Smooth muscle cell (in vitro differentiated cells): ENCODE measurements at regions not wholly inside any gene's neighbourhood (a gene's known extent, or its start where the extent isn't known, plus 50 kb on each side); places are given as distances from the start of the nearest gene placed in this dataset.
A peak's percentile ranks its signal among the peaks of the same experiment; 100 is the strongest.

Experiments used
- DNase-seq: peaks from one replicate; lab custom pipeline; 2025; ENCODE audit not compliant: unreplicated experiment; lab: John Stamatoyannopoulos, UW
- H2AFZ ChIP-seq: fragments of 200-600 bp; sonication (generic); 2 replicates; pipeline ENCODE4 v1.6.0; 2016; ENCODE audit warnings: antibody characterized with exemption, low read depth, mild to moderate bottlenecking
- H3F3A ChIP-seq: fragments of 200-600 bp; sonication (generic); 2 replicates; pipeline ENCODE4 v1.6.0; 2017; ENCODE audit warnings: antibody characterized with exemption, low read depth
- H3K27ac ChIP-seq: fragments of 200-600 bp; sonication (generic); 2 replicates; pipeline ENCODE4 v1.5.1; 2016; ENCODE audit warnings: low read depth, mild to moderate bottlenecking
- H3K27me3 ChIP-seq: fragments of 200-600 bp; sonication (generic); 2 replicates; pipeline ENCODE4 v1.6.1; 2016; ENCODE audit warnings: low read depth, mild to moderate bottlenecking
- H3K36me3 ChIP-seq: fragments of 200-600 bp; sonication (generic); 2 replicates; pipeline ENCODE4 v1.5.1; 2016; ENCODE audit warnings: low read depth
- H3K4me1 ChIP-seq: fragments of 200-600 bp; sonication (generic); 2 replicates; pipeline ENCODE4 v1.5.1; 2016; ENCODE audit warnings: low read depth
- H3K4me2 ChIP-seq: fragments of 200-600 bp; sonication (generic); 2 replicates; pipeline ENCODE4 v1.6.0; 2016; ENCODE audit warnings: mild to moderate bottlenecking
- H3K4me3 ChIP-seq: fragments of 200-600 bp; sonication (generic); 2 replicates; pipeline ENCODE4 v1.5.1; 2016; ENCODE audit warnings: mild to moderate bottlenecking
- H3K79me2 ChIP-seq: fragments of 200-600 bp; sonication (generic); 2 replicates; pipeline ENCODE4 v1.6.0; 2016; ENCODE audit warnings: low read depth, mild to moderate bottlenecking
- H3K9ac ChIP-seq: fragments of 200-600 bp; sonication (generic); 2 replicates; pipeline ENCODE4 v1.6.0; 2016; ENCODE audit warnings: low read depth
- H3K9me3 ChIP-seq: fragments of 200-600 bp; sonication (generic); replicated peaks from 2 replicates; pipeline ENCODE4 v1.5.1; 2016; ENCODE audit warnings: low read depth
- H4K20me1 ChIP-seq: fragments of 200-600 bp; sonication (generic); 2 replicates; pipeline ENCODE4 v1.6.0; 2016; ENCODE audit warnings: low read depth
- WGBS: methylation state at CpG from one replicate; pipeline ENCODE4 v1.1.7; 2016; ENCODE audit warnings: low lambda C conversion rate; 5-methylcytosine and 5-hydroxymethylcytosine counted together
- TF ChIP-seq, protein P1 (sequence below): fragments of 200-600 bp; sonication (generic); IDR thresholded peaks from 2 replicates; pipeline ENCODE4 v1.5.1; 2017; ENCODE audit warnings: borderline replicate concordance, mild to moderate bottlenecking, antibody characterized with exemption; ENCODE audit not compliant: insufficient read depth, poor library complexity, severe bottlenecking

GRCh38 chr13:76829572-76830327 lies 56.5 kb downstream of the KCTD12 start:
- H2AFZ ChIP-seq: peak overlapping the region; percentile 88
- 37% methylated on average over 9 of the region's 9 CpGs for WGBS
- no peaks in the 10 kb centered on the region for H3K4me1 ChIP-seq
- TF ChIP-seq, protein P1, sequence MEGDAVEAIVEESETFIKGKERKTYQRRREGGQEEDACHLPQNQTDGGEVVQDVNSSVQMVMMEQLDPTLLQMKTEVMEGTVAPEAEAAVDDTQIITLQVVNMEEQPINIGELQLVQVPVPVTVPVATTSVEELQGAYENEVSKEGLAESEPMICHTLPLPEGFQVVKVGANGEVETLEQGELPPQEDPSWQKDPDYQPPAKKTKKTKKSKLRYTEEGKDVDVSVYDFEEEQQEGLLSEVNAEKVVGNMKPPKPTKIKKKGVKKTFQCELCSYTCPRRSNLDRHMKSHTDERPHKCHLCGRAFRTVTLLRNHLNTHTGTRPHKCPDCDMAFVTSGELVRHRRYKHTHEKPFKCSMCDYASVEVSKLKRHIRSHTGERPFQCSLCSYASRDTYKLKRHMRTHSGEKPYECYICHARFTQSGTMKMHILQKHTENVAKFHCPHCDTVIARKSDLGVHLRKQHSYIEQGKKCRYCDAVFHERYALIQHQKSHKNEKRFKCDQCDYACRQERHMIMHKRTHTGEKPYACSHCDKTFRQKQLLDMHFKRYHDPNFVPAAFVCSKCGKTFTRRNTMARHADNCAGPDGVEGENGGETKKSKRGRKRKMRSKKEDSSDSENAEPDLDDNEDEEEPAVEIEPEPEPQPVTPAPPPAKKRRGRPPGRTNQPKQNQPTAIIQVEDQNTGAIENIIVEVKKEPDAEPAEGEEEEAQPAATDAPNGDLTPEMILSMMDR: no peak
- no peaks in the 10 kb centered on the region for H3K36me3 ChIP-seq
- H3K9me3 ChIP-seq: no peaks in the 10 kb centered on the region
- H3F3A ChIP-seq: no peaks in the 10 kb centered on the region
- no peak overlapping the region for H3K9ac ChIP-seq
- H3K4me2 ChIP-seq: peak overlapping the region; percentile 42
- H3K79me2 ChIP-seq: no peaks in the 10 kb centered on the region
- no peak overlapping the region for H3K27ac ChIP-seq
- H3K4me3 ChIP-seq: no peak overlapping the region
- no peaks in the 10 kb centered on the region for H4K20me1 ChIP-seq
- no peak for DNase-seq
- H3K27me3 ChIP-seq: no peaks in the 10 kb centered on the region

- Histone ChIP-seq H3K27ac (no peak overlapping the region), H3K79me2 (no peaks in the 10 kb centered on the region), H3K9ac (no peak overlapping the region), H3K4me3 (no peak overlapping the region), H3K4me1 (no peaks in the 10 kb centered on the region), H4K20me1 (no peaks in the 10 kb centered on the region), H3K36me3 (no peaks in the 10 kb centered on the region), H3F3A (no peaks in the 10 kb centered on the region), H3K4me2 (no peak overlapping the region), H3K27me3 (no peaks in the 10 kb centered on the region), H2AFZ (no peak overlapping the region), H3K9me3 (no peaks in the 10 kb centered on the region)
- DNase-seq: no peak
- TF ChIP-seq, protein P1: no peak
- 65% methylated on average over 3 of the region's 3 CpGs for WGBS
Measured at GRCh38 chr13:76828316-76828741, 57.9 kb downstream of the KCTD12 start.

DNA sequence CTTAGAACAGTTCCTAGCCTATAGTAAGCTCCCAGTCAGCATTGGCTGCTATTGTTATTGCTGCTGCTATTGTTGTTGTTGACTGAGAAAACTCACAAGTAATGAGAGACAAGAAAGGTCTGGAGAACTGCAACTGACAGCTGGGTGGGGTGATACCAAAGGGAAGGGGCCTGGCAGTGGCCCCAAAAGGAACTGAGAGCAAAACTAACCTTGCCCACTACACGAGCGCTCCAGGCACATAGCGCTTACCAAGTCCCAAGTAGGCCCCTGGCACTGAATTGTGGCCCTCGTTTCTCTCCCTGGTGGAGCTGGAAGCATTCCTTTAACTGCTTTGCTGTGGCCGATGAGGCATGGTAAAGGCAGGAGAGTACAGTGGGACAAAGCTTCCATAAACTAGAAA lies 59.7 kb downstream of the KCTD12 start:
- 96% methylated on average over 5 of the region's 5 CpGs for WGBS
- Histone ChIP-seq H3K4me3 (no peak overlapping the region), H3K27ac (no peak overlapping the region)

More for the DNA sequence above, 59.7 kb downstream of the KCTD12 start:
- Histone ChIP-seq H3K4me1 (no peaks in the 10 kb centered on the region), H2AFZ (no peak overlapping the region), H3K27me3 (no peaks in the 10 kb centered on the region), H3F3A (no peaks in the 10 kb centered on the region), H3K79me2 (no peaks in the 10 kb centered on the region), H3K9ac (no peak overlapping the region), H3K36me3 (no peaks in the 10 kb centered on the region), H4K20me1 (no peaks in the 10 kb centered on the region), H3K9me3 (no peaks in the 10 kb centered on the region), H3K4me2 (no peak overlapping the region)
- DNase-seq: no peak
- TF ChIP-seq, protein P1: no peak
